GM21825 (cell line): ENCODE measurements at regions not wholly inside any gene's neighbourhood (a gene's known extent, or its start where the extent isn't known, plus 50 kb on each side); places are given as distances from the start of the nearest gene placed in this dataset.

Experiments used
- ATAC-seq: cut with Tn5 transposase; IDR thresholded peaks from one replicate; pipeline ENCODE4 v1.9.1; 2021; ENCODE audit warnings: mild to moderate bottlenecking, moderate library complexity; ENCODE audit not compliant: unreplicated experiment

DNA sequence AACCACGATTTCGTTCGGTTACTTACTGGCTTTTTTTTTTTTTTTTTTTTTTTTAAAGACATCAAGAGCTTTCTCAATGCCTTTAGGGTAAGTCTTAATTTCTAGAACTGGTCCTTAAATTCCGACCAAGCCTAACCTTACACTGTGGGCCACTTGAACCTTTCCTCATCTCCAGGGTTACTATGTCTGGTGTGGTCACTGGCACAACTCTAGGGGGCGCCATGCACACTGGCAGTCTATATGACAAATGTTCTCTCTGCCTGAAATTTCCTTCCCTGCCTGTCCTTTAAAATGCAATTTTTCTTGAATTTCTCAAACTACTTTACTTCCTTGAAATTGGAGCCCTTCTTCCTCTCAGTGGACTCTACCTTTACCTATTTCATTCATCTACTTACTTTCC lies 227.4 kb downstream of the KLF5 start:
- ATAC-seq: no peak

DNA sequence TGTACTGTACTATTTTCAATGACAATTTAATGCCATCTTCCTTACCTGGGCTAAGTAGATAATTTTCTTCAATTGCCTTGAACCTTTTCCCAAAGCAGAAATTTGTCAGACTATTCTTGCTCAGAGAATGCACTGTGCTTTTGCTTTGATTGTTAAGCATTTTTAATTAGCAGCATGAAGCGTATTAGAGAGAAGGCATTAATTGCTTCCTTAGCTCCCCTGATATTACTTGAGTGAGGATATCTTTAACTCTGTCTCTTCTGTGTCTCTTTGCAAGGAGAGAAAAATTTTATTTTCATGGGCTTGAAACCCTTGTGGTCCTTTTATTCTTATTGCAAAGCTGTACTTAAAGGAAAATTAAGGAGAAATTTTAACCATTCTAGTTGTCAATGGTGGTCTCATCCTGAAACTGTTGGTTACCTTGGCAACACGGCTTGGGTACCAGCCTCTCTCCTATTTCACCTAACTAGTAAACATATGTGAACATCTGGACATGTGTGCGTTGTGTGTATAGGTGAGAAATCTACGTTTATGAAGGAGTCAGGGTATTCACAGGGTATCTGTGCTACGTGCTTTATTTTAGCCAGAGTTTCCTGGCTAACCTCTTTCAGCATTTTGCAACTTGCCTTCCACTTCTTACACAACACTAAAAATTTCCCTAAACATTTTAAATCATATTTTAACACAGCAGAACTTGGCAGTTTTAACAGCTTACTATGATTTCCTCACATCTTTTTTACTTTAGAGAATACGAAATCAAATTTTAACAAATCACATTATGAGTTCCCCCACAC lies 225.5 kb downstream of the KLF5 start:
- no peak for ATAC-seq

DNA sequence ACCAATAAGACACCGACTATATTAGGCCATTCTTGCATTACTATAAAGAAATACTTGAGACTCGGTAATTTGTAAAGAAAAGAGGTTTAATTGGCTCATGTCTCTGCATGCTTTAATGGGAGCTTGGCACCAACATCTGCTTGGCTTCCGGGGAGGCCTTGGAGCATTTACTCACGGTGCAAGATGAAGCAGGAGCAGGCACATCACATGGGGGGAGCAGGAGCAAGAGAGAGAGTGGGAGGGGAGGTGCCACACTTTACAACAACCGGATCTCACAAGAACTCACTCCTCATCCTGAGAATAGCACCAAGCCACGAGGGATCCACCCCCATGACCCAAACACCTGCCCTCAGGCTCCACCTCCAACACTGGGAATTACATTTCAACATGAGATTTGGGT lies 224.8 kb downstream of the KLF5 start:
- no peak for ATAC-seq

DNA sequence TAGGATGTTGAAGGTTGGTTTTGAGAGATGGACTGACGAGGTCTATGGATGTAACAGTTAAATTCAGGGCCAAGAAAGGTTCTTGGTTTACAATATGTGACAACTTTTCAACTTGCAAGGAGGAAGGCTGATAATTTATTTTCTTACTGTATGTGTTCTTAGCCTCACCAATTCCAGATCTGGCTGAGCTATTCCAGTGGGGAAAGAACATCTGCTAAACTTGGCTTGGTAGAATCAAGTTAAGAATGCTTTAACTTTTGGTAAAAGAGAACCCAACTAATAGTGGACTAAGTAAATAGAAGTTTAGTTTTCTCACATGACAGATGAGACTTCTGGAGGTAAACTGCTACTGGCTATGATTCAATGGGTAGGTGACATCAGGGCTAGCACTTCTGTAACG lies 222.9 kb downstream of the KLF5 start:
- ATAC-seq: no peak

DNA sequence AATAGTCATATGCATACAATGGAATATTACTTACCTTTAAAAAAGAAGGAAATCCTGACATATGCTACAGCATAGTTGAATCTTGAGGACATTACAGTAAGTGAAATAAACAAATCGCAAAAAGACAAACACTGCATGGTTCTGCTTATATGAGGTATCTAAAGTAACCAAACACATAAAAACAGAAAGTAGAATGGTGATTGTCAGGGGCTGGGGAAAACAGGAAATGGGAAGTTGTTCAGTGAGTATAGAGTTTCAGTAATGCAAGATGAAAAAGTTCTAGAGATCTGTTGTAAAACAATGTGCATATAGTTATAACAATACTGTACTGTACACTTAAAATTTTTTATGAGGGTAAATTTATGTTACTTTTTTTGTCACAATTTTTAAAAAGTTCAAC lies 219.4 kb downstream of the KLF5 start:
- ATAC-seq: no peak

DNA sequence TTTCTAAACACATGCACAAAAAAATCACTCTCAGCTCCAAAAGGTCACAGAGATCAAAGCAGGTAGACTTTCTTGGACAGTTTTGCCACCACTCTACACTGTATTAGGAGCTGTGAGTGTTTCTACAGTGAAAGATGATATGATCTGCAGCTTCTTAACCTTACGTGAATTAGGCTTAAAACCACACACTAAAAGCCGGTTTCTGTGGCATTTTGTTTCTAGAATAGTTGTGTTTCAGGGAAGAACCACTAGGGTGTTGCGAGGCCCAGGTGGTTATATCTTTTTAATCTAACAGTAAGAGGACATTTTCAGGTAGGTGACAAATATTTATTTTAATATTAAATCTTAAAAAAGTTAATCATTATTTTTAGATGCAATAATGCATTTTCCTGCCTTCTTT lies 216.4 kb downstream of the KLF5 start:
- ATAC-seq: no peak

DNA sequence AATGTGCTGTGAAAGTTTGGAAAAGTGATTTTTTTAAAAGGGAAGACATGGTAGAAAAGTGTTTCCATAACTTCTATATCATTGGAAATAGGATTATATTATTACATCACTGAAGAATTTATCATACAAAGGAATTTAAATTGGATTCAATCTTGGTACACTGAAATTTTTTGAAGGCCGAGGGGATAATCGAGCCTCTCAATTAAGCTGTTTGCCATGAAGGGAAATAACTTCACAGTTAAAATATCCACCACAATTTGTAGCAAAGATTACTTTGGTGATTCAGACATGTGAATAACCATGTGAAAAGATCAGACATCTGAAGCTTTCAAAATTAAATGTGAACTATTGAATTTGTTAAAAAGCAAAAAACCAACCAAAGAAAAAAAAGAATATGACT lies 215.3 kb downstream of the KLF5 start:
- no peak for ATAC-seq

DNA sequence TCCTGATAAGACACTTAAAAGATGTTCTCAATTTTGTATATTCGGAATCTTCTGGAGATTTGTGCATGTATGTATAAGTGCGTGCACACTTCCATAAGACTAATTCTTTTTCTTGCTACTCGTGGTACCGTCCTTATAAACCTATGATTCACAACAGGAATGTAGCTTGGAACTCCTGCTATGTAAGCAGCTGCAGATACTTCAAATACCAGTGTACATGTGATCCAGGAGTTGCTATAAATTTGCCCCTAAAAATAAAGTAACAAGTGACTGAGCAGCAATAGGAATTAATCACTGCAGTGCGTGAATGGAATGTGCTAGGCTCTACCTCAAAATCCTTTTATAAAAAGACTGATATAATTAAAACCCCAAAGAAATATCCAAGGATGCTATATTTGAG lies 214.9 kb downstream of the KLF5 start:
- no peak for ATAC-seq

DNA sequence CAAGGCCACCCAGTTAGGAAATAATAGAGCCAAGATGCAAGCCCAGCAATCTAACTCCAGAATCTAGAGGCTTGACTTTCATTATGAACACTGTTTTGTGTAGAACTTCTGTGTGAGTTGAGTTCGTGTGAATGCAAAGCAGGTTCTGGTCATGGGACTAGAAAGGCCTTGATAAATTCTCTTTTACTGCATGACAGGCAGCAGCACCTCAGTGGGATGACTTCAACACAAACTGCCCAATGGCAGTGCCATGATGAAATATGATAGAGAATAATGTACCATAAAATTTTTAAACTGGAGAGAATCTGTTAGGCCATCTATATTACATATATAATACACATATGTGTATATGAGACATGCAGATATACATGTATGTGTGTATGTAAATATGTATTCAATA lies 214.5 kb downstream of the KLF5 start:
- ATAC-seq: no peak

DNA sequence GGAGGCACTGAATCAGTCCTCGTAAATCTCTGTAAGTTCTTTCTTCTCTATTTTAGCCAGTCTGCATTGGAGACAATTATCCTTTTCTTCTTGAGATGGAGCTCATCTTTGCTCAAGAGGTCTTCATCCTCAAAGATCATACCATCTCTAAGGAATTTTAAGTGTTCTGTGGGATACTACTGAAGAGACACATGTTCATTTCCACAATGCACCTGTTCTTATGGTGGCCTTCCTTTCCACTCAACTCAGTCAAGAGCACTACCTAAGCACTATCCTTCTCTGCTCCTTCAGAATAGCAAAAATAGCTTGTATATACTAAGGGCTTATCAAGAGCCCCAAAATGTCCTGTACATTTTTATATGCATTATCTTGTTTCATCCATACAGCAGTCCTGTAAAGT lies 214.0 kb downstream of the KLF5 start:
- ATAC-seq: no peak

DNA sequence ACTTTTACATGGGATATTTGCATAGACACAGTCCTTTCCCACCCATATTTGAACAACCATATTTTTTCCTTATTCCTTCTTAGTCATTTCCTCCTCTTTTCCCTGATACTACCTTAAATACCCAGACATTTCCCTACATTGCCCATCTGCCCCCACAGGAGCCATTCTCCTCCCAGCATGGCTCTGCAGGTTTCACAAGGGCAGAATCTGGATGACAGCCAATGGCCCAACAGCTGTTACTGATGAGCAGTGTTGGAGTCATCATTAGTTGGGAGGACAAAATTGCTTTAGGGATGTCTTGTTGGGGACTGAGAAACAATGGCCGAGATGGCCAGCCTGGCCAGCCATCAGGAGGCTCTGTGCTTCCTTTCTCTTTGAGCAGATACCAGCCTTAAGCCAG lies 209.5 kb downstream of the KLF5 start:
- no peak for ATAC-seq

DNA sequence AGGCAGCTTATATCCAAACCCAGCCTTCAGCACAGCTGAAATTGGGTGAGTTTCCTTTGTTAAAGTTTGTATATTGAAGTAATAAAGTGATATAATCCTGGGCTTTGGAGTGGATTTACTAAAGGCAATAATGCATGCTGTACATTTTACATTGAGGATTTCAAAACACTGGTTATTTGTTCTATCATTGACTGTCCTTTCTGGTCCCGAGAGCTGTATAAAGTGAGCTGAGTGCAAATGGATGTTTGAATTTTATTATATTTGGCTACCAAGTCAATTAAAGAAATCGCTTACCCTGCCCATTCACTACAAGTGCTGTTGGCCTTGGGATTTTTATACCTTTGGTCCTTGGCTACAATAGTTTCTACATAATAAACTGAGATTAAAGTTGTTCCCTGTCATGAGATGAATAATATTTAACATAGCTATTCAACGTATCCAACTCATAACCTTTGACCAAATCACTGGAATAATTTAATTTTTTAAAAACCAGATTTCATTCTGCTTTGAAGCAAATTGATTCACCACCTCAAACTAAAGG lies 207.9 kb downstream of the KLF5 start:
- no peak for ATAC-seq

DNA sequence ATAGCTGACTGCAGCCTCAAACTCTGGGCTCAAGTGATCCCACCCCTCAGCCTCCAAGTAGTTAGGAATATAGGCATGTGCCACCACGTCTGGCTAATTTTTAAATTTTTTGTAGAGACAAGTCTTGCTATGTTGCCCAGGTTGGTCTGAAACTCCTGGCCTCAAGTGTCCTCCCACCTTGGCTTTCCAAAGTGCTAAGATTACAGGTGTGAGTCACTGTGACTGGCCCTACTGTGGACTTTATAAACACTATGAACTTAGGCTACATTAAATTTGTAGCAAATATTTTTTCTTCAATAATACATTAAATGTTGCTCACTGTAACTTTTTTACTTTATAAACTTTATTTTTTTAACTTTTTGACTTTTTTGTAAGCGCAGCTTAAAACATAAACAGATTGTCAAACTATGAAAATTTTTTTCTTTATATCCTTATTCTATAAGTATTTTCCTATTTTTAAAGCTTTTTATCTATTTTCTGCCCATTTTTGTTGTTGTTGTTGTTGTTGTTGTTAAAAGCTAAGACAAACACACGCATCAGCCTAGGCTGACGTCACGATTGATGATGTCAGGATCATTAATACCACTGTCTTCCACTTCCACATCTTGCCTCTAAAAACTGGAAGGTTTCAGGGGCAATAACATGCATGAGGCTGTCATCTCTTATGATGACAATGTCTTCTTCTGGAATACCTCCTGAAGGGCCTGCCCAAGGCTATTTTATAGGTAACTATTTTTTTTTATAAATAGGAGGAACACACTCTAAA lies 204.2 kb downstream of the KLF5 start:
- ATAC-seq: no peak

DNA sequence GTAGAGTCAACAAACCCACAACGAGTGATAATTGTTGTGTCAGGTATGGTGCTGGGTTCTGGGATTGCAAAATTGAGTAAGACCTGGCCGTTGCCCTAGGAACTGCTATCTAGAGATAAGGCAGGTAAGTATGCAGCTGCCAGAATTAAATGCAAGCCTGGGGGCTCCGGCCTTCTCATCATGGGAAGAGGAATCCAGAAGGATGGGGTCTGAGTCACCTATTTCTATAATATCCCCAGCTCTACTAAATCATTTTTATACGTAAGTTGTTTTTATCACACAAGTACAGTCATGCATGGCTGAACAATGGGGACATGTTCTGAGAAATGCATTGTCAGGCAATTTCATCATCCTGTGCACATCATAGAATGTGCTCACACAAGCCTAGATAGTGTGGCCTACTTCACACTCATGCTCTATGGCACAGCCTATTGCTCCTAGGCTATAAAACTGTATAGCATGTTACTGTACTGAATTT lies 203.0 kb downstream of the KLF5 start:
- no peak for ATAC-seq

DNA sequence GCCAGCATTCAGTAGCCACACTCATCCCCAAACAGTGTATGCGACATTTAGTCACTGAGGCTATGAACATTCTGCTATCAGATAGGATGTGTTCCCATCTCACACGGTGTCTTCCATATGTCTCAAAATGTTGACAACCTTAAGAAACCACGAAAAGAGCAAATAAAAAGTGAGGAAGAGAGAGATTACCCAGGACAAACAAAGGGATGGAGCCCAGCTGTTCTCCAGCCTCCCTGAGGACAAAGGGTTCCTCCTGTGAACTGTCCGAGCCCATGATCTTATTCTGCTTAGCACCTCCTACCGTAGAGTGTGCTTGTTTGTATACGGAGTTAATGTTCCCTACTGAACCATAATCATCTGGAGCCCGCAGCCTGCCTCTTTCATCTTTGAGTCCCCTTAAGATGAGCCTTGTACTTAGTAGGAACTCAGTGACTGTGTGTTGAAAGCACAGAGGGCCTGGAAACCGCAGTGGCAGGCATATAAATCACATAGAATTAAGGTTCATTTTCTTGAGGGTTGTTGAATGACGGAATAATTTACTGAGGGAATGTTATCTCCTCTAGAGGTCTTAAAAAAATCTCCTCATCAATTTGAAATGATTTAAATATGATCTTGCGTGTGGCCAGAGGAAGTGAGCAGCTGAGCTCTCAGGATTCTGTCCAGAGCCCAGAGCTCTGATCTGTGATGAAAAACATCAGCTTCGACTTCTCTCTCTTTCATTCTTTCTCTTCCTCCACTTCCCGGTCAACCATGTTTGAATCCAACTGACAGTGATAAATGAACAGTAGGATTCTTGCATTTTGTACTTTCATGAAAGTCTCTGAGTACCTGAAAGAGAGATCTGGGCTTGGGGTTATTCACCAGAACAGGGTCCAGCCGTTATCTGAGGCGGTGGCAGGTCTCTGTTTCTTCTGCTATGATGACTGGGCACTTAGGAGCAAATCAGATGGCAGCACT lies 200.5 kb downstream of the KLF5 start:
- ATAC-seq: no peak

DNA sequence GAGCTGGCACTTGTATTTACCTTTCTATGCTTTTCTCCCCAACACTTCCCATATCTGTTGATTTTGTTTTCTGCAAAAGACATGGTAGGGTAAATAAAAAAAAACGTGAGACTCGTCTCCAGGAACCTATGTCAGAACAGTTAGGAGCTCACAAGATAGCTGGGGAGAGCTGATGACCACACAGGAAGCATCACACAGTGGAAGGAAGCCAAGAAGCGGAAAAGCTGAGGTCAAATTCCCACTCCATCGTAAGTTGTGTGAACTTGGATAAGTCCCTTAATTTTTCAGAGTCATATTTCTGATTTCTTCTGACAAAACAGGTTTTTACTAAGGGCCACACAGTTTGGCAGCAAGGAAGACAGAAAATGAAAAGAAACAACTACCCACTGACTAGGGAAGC lies 199.6 kb downstream of the KLF5 start:
- ATAC-seq: no peak

DNA sequence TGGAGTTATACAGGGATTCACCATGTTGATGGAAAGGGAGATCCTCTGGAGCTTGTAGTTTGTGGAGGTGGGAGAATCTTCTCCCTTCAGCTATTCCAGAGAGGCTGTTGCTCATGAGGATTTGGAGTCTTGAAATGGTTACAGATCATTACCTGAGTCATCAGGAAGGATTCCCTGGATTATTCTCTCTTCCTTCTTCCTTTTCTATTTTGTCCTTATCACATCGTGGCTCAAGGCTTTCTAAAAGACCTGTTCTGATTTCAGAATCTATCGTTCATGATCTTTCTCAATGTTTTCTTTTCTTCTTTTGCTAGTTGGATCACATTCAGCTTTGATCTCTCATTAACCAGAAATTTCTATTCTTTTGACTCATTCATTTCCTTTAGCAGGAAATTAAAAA lies 196.0 kb downstream of the KLF5 start:
- no peak for ATAC-seq

DNA sequence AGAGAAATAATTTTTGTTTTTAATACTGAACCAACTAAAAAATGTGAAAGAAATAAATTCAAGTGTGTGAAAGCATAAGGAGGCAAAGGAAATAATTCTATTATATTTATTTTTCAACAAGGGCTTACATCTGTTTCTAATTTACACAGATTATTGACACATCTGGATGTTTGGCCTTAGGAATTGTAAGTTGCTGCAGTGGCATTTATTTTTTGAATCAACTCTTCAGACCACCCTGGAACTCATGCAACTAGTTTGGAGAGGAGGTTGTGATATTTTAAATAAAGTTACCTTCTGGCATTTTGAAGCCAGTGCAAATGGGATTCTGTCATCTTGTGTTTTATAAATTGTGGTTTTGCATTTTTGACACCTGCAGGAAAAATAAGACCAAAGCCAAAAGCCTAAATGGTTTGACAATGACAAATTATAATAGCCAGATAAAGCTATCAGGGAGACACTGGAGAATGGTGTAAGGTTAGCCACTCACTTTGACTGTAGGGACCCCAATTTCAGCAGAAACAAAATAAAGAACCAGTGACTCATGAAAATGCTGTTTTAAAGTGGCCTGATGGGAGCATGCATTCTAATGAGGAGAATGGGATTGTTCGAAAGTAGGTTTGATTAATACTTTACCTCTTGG lies 192.9 kb downstream of the KLF5 start:
- ATAC-seq: no peak

DNA sequence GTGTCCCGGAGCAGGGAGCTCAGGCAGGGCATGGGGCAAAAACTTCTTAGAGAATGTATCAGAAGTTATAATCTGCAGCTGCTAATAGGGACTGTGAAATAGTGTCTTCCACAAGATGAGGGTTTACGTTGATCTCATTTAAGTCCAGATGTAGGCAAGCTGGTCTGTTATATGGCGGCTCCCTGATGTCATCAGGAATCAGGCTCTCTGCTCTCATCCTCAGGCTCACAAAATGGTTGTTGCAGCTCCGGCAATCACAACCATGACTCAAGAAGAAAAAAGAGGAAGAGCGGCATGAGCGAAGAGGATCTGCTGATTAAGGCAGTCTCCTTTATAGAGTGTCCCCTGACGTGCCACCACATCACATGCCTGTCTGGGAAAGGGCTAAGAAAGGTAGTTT lies 191.3 kb downstream of the KLF5 start:
- ATAC-seq: no peak
